Natural killer cell (primary cell): ENCODE measurements at regions not wholly inside any gene's neighbourhood (a gene's known extent, or its start where the extent isn't known, plus 50 kb on each side); places are given as distances from the start of the nearest gene placed in this dataset.

ENCODE experiments used
- ATAC-seq, 3 donors: fragments of 150-1000 bp in 2 of 3; fragments of 200-7000 bp in 1 of 3; cut with Tn5 transposase; 1 replicate in 1 of 3; 2 replicates in 2 of 3; pipeline ENCODE4 v1.10.0; 2021; ENCODE audit warnings: mild to moderate bottlenecking in 2 of 3, moderate library complexity in 2 of 3
- DNase-seq, 2 donors: peaks; one replicate each; pipeline versions ENCODE4 v3.0.0 to v3.0.0-alpha.2; 2013 to 2021; ENCODE audit warnings: mixed read lengths in 1 of 2
- H3K27ac ChIP-seq: one replicate; pipeline ENCODE4 v1.5.1; 2013; ENCODE audit warnings: mild to moderate bottlenecking, low read length
- H3K27me3 ChIP-seq: one replicate; pipeline ENCODE4 v1.6.1; 2013; ENCODE audit warnings: low read length; ENCODE audit not compliant: control insufficient read depth, insufficient read depth
- H3K36me3 ChIP-seq: one replicate; pipeline ENCODE4 v1.6.1; 2013; ENCODE audit warnings: low read length; ENCODE audit not compliant: control insufficient read depth, insufficient read depth
- H3K4me1 ChIP-seq: one replicate; pipeline ENCODE4 v1.6.1; 2013; ENCODE audit warnings: low read length; ENCODE audit not compliant: control insufficient read depth, insufficient read depth
- H3K4me3 ChIP-seq: one replicate; pipeline ENCODE4 v1.5.1; 2013; ENCODE audit warnings: low read length
- H3K9me3 ChIP-seq: one replicate; pipeline ENCODE4 v1.6.1; 2013; ENCODE audit warnings: low read length; ENCODE audit not compliant: control insufficient read depth, insufficient read depth
- H3K27ac Mint-ChIP-seq, 2 donors: one replicate each; pipeline ENCODE4 v1.8.0; 2022; ENCODE audit warnings: mild to moderate bottlenecking in 2 of 2, mixed read lengths in 2 of 2, moderate library complexity in 1 of 2
- H3K27me3 Mint-ChIP-seq, 2 donors: one replicate each; pipeline ENCODE4 v1.8.0; 2022; ENCODE audit warnings: low read depth in 2 of 2, mixed read lengths in 2 of 2
- H3K36me3 Mint-ChIP-seq: one replicate; pipeline ENCODE4 v1.8.0; 2022; ENCODE audit warnings: mixed read lengths
- H3K4me1 Mint-ChIP-seq, 2 donors: one replicate each; pipeline ENCODE4 v1.8.0; 2022; ENCODE audit warnings: mixed read lengths in 2 of 2
- H3K4me3 Mint-ChIP-seq: one replicate; pipeline ENCODE4 v1.8.0; 2022; ENCODE audit warnings: mild to moderate bottlenecking, moderate library complexity, mixed read lengths
- H3K9me3 Mint-ChIP-seq, 2 donors: one replicate each; pipeline ENCODE4 v1.8.0; 2022; ENCODE audit warnings: mixed read lengths in 2 of 2
- whole genome bisulfite sequencing: methylation state at CpG from one replicate; pipeline ENCODE4 v1.1.7; 2013; ENCODE audit warnings: missing lambda C conversion rate; ENCODE audit not compliant: insufficient coverage; 5-methylcytosine and 5-hydroxymethylcytosine counted together
- intact Hi-C: fragments of 100-400 bp; cut with micrococcal nuclease; formaldehyde crosslinking; loops from one replicate; pipeline ENCODE4 v1.14.2; 2022
- TF ChIP-seq, protein P1 (sequence below): fragments of 200-600 bp; IDR thresholded peaks from one replicate; pipeline ENCODE4 v1.8.0; 2022; ENCODE audit warnings: antibody characterized with exemption

GRCh38 chr2:44886414-44886813, 55.1 kb upstream of the SIX3 start:
- intact Hi-C loops, result no loop called here
- Mint-ChIP-seq H3K27ac (no peak overlapping the region), H3K4me1 (no peaks in the 10 kb centered on the region), H3K27me3 (peaks cover 7 to 17% of the 10 kb centered on the region in 2 donors), H3K36me3 (no peaks in the 10 kb centered on the region), H3K4me3 (no peak overlapping the region), H3K9me3 (no peaks in the 10 kb centered on the region)
- no peak for ATAC-seq
- Histone ChIP-seq H3K36me3 (no peaks in the 10 kb centered on the region), H3K27ac (no peak overlapping the region), H3K4me1 (no peaks in the 10 kb centered on the region), H3K9me3 (no peaks in the 10 kb centered on the region), H3K4me3 (no peak overlapping the region), H3K27me3 (no peaks in the 10 kb centered on the region)
- no peak for DNase-seq
- TF ChIP-seq, protein P1, sequence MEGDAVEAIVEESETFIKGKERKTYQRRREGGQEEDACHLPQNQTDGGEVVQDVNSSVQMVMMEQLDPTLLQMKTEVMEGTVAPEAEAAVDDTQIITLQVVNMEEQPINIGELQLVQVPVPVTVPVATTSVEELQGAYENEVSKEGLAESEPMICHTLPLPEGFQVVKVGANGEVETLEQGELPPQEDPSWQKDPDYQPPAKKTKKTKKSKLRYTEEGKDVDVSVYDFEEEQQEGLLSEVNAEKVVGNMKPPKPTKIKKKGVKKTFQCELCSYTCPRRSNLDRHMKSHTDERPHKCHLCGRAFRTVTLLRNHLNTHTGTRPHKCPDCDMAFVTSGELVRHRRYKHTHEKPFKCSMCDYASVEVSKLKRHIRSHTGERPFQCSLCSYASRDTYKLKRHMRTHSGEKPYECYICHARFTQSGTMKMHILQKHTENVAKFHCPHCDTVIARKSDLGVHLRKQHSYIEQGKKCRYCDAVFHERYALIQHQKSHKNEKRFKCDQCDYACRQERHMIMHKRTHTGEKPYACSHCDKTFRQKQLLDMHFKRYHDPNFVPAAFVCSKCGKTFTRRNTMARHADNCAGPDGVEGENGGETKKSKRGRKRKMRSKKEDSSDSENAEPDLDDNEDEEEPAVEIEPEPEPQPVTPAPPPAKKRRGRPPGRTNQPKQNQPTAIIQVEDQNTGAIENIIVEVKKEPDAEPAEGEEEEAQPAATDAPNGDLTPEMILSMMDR, result no peak
- 74% methylated on average over 9 of the region's 10 CpGs for WGBS

DNA sequence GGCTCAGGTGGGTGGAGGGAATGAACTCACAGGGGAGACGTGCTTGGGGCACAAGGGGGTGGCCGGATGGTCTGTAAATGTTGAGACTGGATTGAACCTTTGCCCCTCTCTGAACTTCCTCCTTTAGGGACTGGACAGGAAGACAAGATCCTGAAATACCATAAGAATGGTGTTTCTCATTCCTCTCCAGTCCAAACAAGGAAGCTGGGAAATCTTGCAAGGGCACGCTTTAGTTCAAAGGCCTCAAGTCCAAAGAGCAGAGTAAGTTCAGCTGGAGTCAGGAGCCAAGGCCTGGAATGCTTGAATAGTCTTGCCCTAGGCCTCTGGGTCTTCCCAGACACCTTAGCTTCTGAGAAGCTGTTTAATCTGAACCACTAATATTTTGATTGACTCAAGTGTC, 52.4 kb upstream of the SIX3 start:
- H3K27ac Mint-ChIP-seq, result no peak overlapping the region
- 93% methylated on average over 3 of the region's 3 CpGs for WGBS
- H3K27ac ChIP-seq, result no peak overlapping the region
- H3K4me1 ChIP-seq, result no peaks in the 10 kb centered on the region
- H3K4me3 Mint-ChIP-seq, result no peak overlapping the region
- peaks cover 9 to 23% of the 10 kb centered on the region in 2 donors for H3K27me3 Mint-ChIP-seq
- H3K9me3 ChIP-seq, result peaks cover 2% of the 10 kb centered on the region
- no peak overlapping the region for H3K4me3 ChIP-seq
- no peak for ATAC-seq
- H3K27me3 ChIP-seq, result no peaks in the 10 kb centered on the region
- intact Hi-C loops, result no loop called here
- no peaks in the 10 kb centered on the region for H3K4me1 Mint-ChIP-seq
- TF ChIP-seq, protein P1, result no peak
- DNase-seq, result no peak
- H3K36me3 Mint-ChIP-seq, result no peaks in the 10 kb centered on the region
- no peaks in the 10 kb centered on the region for H3K9me3 Mint-ChIP-seq
- no peaks in the 10 kb centered on the region for H3K36me3 ChIP-seq
